ENCODE measurements at regions not wholly inside any gene's neighbourhood (a gene's known extent, or its start where the extent isn't known, plus 50 kb on each side); places are given as distances from the start of the nearest gene placed in this dataset.

- no peak for TF ChIP-seq CTCF (IDR thresholded peaks at IDR 0.05; ENCODE audit: low read depth, low read length)
- no peak for TF ChIP-seq EZH2phosphoT487 (IDR thresholded peaks at IDR 0.05; ENCODE audit: low read depth)
Observed at GRCh38 chr6:4378319-4378996, 243.1 kb upstream of the ECI2 start.
